Adrenal gland (tissue), 5 donors: ENCODE measurements at regions not wholly inside any gene's neighbourhood (a gene's known extent, or its start where the extent isn't known, plus 50 kb on each side); places are given as distances from the start of the nearest gene placed in this dataset.

Source experiments
- CTCF ChIP-seq, 6 experiments: fragments of 450-650 bp in 4 of 6; fragments of 200-600 bp in 2 of 6; sonication (generic) in 1 of 6; IDR thresholded peaks; 1 replicate in 5 of 6; 2 replicates in 1 of 6; pipeline versions ENCODE4 v1.5.1 to v1.8.0; 2016 to 2021; ENCODE audit warnings: antibody characterized with exemption in 6 of 6, mild to moderate bottlenecking in 2 of 6, moderate library complexity in 1 of 6
- POLR2A ChIP-seq, 2 donors: fragments of 450-650 bp; IDR thresholded peaks; one replicate each; pipeline ENCODE4 v1.6.1; 2017; ENCODE audit warnings: antibody characterized with exemption in 2 of 2, mild to moderate bottlenecking in 2 of 2, moderate library complexity in 1 of 2
- donor health status: DM: no; HTN: no; CAD: no.

- TF ChIP-seq CTCF (IDR thresholded peaks at IDR 0.05), result no peak
- no peak for TF ChIP-seq POLR2A (IDR thresholded peaks at IDR 0.05)
Measured at GRCh38 chr2:83253848-83254247, 1205.2 kb downstream of the SUCLG1 start.
